Right lobe of liver (tissue), 4 donors: ENCODE measurements at regions not wholly inside any gene's neighbourhood (a gene's known extent, or its start where the extent isn't known, plus 50 kb on each side); places are given as distances from the start of the nearest gene placed in this dataset.

Source experiments
- CTCF ChIP-seq, 4 donors: fragments of 200-600 bp in 3 of 4; fragments of 450-650 bp in 1 of 4; IDR thresholded peaks; one replicate each; pipeline versions ENCODE4 v1.5.1 to v1.8.0; 2016 to 2022; ENCODE audit warnings: antibody characterized with exemption in 4 of 4, mild to moderate bottlenecking in 2 of 4
- POLR2A ChIP-seq: fragments of 450-650 bp; IDR thresholded peaks from one replicate; pipeline ENCODE4 v1.6.1; 2017; ENCODE audit warnings: antibody characterized with exemption, mild to moderate bottlenecking
- donor health status: DM: no; HTN: no; CAD: no.
- donor health status: DM: no; HTN: no; CAD: no.
- donor health status: DM: no; HTN: yes; CAD: no.

- TF ChIP-seq CTCF (IDR thresholded peaks at IDR 0.05) (no peak), POLR2A (no peak)
These were observed 583.8 kb upstream of the ZNF717 start for GRCh38 chr3:76369170-76369569.
